HEK293 (cell line): ENCODE measurements at regions not wholly inside any gene's neighbourhood (a gene's known extent, or its start where the extent isn't known, plus 50 kb on each side); places are given as distances from the start of the nearest gene placed in this dataset.
A peak's percentile ranks its signal among the peaks of the same experiment; 100 is the strongest.

Experiments
- CTCF ChIA-PET: fragments of 350-600 bp; formaldehyde crosslinking; extraction: SDS; loops from one replicate; lab custom pipeline; 2021; ENCODE audit warnings: antibody characterized with exemption; lab: Yijun Ruan, JAX
- POLR2A ChIA-PET: fragments of 300-600 bp; formaldehyde crosslinking; extraction: SDS; loops from one replicate; lab custom pipeline; 2020; ENCODE audit warnings: antibody characterized with exemption, inconsistent platforms; lab: Yijun Ruan, JAX
- H3K27ac ChIP-seq: fragments of 200-500 bp; sonication (Bioruptor generic); 2 replicates; pipeline ENCODE4 v1.5.1; 2014; ENCODE audit warnings: low read depth, low read length, control low read depth, inconsistent platforms; ENCODE audit errors: extremely low read depth
- H3K36me3 ChIP-seq, 2 experiments: fragments of 200-500 bp in 1 of 2; sonication (Bioruptor generic) in 1 of 2; 1 replicate in 1 of 2; 2 replicates in 1 of 2; pipeline ENCODE4 v1.5.1; 2014 to 2017; ENCODE audit warnings: inconsistent platforms in 2 of 2, low read length in 2 of 2; ENCODE audit not compliant: control insufficient read depth in 2 of 2, insufficient read depth in 1 of 2
- H3K4me1 ChIP-seq: fragments of 200-500 bp; sonication (Bioruptor generic); 2 replicates; pipeline ENCODE4 v1.5.1; 2014; ENCODE audit warnings: mild to moderate bottlenecking, low read length, inconsistent platforms; ENCODE audit not compliant: control insufficient read depth, insufficient read depth
- H3K4me3 ChIP-seq: 2 replicates; pipeline ENCODE4 v1.5.1; 2011; ENCODE audit warnings: low read depth, mild to moderate bottlenecking, control low read depth, low read length, moderate library complexity
- H3K9me3 ChIP-seq: fragments of 200-500 bp; sonication (Bioruptor generic); 2 replicates; pipeline ENCODE4 v1.5.1; 2014; ENCODE audit warnings: low read depth, low read length, inconsistent platforms; ENCODE audit not compliant: control insufficient read depth, insufficient read depth
- EGR2 ChIP-seq: fragments of 450-650 bp; formaldehyde crosslinking; IDR thresholded peaks from 2 replicates; pipeline ENCODE4 v1.5.1; 2016; ENCODE audit warnings: low read depth, missing biosample characterization, missing genetic modification characterization
- FEZF1 ChIP-seq: fragments of 450-650 bp; formaldehyde crosslinking; IDR thresholded peaks from 2 replicates; pipeline ENCODE4 v1.5.1; 2016; ENCODE audit warnings: missing biosample characterization, missing genetic modification characterization
- GLIS1 ChIP-seq: fragments of 450-650 bp; formaldehyde crosslinking; IDR thresholded peaks from 2 replicates; pipeline ENCODE4 v1.5.1; 2016; ENCODE audit warnings: missing biosample characterization, missing genetic modification characterization
- GLIS2 ChIP-seq: fragments of 450-650 bp; formaldehyde crosslinking; IDR thresholded peaks from 2 replicates; pipeline ENCODE4 v1.5.1; 2016; ENCODE audit warnings: missing biosample characterization, missing genetic modification characterization
- IKZF3 ChIP-seq: fragments of 450-650 bp; IDR thresholded peaks from 2 replicates; pipeline ENCODE4 v1.5.0; 2018; ENCODE audit warnings: missing biosample characterization, mild to moderate bottlenecking, missing genetic modification characterization, moderate library complexity
- SALL2 ChIP-seq: fragments of 450-650 bp; formaldehyde crosslinking; IDR thresholded peaks from 2 replicates; pipeline ENCODE4 v1.5.0; 2017; ENCODE audit warnings: missing biosample characterization, mild to moderate bottlenecking, missing genetic modification characterization, borderline replicate concordance
- YY2 ChIP-seq: fragments of 450-650 bp; formaldehyde crosslinking; IDR thresholded peaks from 2 replicates; pipeline ENCODE4 v1.5.1; 2016; ENCODE audit warnings: missing biosample characterization, missing genetic modification characterization
- ZBTB1 ChIP-seq: fragments of 450-650 bp; formaldehyde crosslinking; IDR thresholded peaks from 2 replicates; pipeline ENCODE4 v1.5.1; 2016; ENCODE audit warnings: missing biosample characterization, missing genetic modification characterization
- ZBTB20 ChIP-seq: fragments of 450-650 bp; formaldehyde crosslinking; IDR thresholded peaks from 2 replicates; pipeline ENCODE4 v1.5.1; 2016; ENCODE audit warnings: missing biosample characterization, missing genetic modification characterization
- ZFHX2 ChIP-seq: fragments of 450-650 bp; formaldehyde crosslinking; conservative IDR thresholded peaks from 2 replicates; pipeline ENCODE4 v1.5.1; 2016; ENCODE audit warnings: missing biosample characterization, missing genetic modification characterization
- ZFP3 ChIP-seq: fragments of 450-650 bp; formaldehyde crosslinking; IDR thresholded peaks from 2 replicates; pipeline ENCODE4 v1.5.1; 2016; ENCODE audit warnings: low read depth, missing biosample characterization, missing genetic modification characterization
- ZFP37 ChIP-seq: fragments of 450-650 bp; formaldehyde crosslinking; IDR thresholded peaks from 2 replicates; pipeline ENCODE4 v1.5.1; 2016; ENCODE audit warnings: missing biosample characterization, missing genetic modification characterization
- ZNF10 ChIP-seq: fragments of 450-650 bp; formaldehyde crosslinking; IDR thresholded peaks from 2 replicates; pipeline ENCODE4 v1.5.1; 2017; ENCODE audit warnings: missing biosample characterization, missing genetic modification characterization
- ZNF140 ChIP-seq: fragments of 450-650 bp; formaldehyde crosslinking; IDR thresholded peaks from 2 replicates; pipeline ENCODE4 v1.5.1; 2016; ENCODE audit warnings: missing biosample characterization, missing genetic modification characterization
- ZNF146 ChIP-seq: fragments of 450-650 bp; formaldehyde crosslinking; IDR thresholded peaks from 2 replicates; pipeline ENCODE4 v1.5.1; 2016; ENCODE audit warnings: missing biosample characterization, missing genetic modification characterization
- ZNF155 ChIP-seq: fragments of 450-650 bp; formaldehyde crosslinking; IDR thresholded peaks from 2 replicates; pipeline ENCODE4 v1.5.1; 2016; ENCODE audit warnings: missing biosample characterization, missing genetic modification characterization
- ZNF274 ChIP-seq, 2 experiments: fragments of 200-500 bp in 1 of 2; fragments of 450-650 bp in 1 of 2; sonication (Bioruptor generic) in 1 of 2; formaldehyde crosslinking in 1 of 2; IDR thresholded peaks; 2 replicates each; pipeline versions ENCODE4 v1.5.1 to v1.6.1; 2014 to 2016; ENCODE audit warnings: borderline replicate concordance in 1 of 2, inconsistent platforms in 1 of 2, low read length in 1 of 2, missing biosample characterization in 1 of 2, missing genetic modification characterization in 1 of 2
- ZNF366 ChIP-seq: fragments of 450-650 bp; formaldehyde crosslinking; conservative IDR thresholded peaks from 2 replicates; pipeline ENCODE4 v1.5.1; 2016; ENCODE audit warnings: missing biosample characterization, missing genetic modification characterization
- ZNF48 ChIP-seq: fragments of 450-650 bp; formaldehyde crosslinking; IDR thresholded peaks from 2 replicates; pipeline ENCODE4 v1.5.1; 2016; ENCODE audit warnings: missing biosample characterization, missing genetic modification characterization
- ZNF501 ChIP-seq: fragments of 450-650 bp; formaldehyde crosslinking; IDR thresholded peaks from 2 replicates; pipeline ENCODE4 v1.5.1; 2016; ENCODE audit warnings: missing biosample characterization, missing genetic modification characterization
- ZNF529 ChIP-seq: fragments of 450-650 bp; formaldehyde crosslinking; IDR thresholded peaks from 2 replicates; pipeline ENCODE4 v1.5.1; 2017; ENCODE audit warnings: missing genetic modification characterization, missing biosample characterization; ENCODE audit not compliant: insufficient replicate concordance
- ZNF645 ChIP-seq: fragments of 450-650 bp; formaldehyde crosslinking; IDR thresholded peaks from 2 replicates; pipeline ENCODE4; 2016; ENCODE audit warnings: missing biosample characterization, missing genetic modification characterization
- ZNF664 ChIP-seq: fragments of 450-650 bp; formaldehyde crosslinking; IDR thresholded peaks from 2 replicates; pipeline ENCODE4 v1.5.1; 2016; ENCODE audit warnings: missing biosample characterization, missing genetic modification characterization
- ZNF768 ChIP-seq: fragments of 450-650 bp; formaldehyde crosslinking; IDR thresholded peaks from 2 replicates; pipeline ENCODE4 v1.5.1; 2018; ENCODE audit warnings: missing biosample characterization, mild to moderate bottlenecking, missing genetic modification characterization
- ZNF776 ChIP-seq: fragments of 450-650 bp; formaldehyde crosslinking; IDR thresholded peaks from 2 replicates; pipeline ENCODE4 v1.5.0; 2017; ENCODE audit warnings: missing biosample characterization, missing genetic modification characterization, borderline replicate concordance
- TF ChIP-seq, protein P1 (sequence below): fragments of 450-650 bp; formaldehyde crosslinking; conservative IDR thresholded peaks from 2 replicates; pipeline ENCODE4 v1.5.1; 2016; ENCODE audit warnings: low read depth, missing biosample characterization, missing genetic modification characterization

DNA sequence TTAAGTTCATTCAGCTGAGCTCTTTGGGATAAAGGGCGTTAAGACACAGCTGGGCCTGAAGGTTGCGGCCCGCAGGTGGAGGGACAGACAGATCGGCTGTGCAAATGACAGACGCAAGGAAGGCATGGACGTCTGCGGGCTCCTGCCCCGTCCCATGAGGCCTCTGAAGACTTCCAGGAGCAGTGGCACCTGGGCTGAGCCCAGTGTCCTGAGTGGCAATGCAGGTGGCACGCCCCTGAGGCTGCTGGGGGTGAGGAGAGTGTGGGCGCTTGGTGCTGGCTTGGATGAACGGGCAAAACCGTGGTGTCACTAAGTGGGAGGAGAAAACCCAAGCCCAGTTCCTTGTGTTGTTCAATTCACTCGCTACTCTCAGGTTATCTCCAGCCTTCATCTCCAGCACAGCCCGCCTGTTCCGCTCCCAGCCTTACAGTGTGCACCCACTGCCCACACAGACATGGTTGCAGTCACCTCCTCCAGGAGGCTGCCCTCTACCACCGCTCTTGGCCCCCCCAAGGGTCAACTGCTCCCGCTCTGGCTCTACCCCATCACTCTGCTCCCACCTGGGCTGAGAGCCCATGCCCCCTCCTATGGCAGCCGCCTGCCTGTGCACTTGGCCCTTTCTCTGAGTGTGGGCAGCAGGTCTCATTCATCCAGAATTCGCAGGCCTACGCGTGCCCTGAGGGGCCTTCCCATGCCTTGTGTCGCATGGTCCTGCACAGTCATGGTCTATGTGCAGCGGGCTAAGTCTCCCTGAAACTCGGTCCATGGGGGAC is 50.3 kb downstream of the PTGR3 start:
- Histone ChIP-seq H3K27ac (no peak overlapping the region), H3K4me1 (no peaks in the 10 kb centered on the region), H3K9me3 (no peaks in the 10 kb centered on the region), H3K36me3 (no peaks in the 10 kb centered on the region), H3K4me3 (no peak overlapping the region)
- ChIA-PET CTCF (no interaction called here), POLR2A (no interaction called here)
- no peak for TF ChIP-seq ZNF768 (tag by site-specific recombination)
- TF ChIP-seq YY2 (tag by site-specific recombination), result no peak
- 0 out of 2 replicates have a peak, but pooled peaks have one; percentile 15 for TF ChIP-seq ZFHX2 (tag by site-specific recombination)

DNA sequence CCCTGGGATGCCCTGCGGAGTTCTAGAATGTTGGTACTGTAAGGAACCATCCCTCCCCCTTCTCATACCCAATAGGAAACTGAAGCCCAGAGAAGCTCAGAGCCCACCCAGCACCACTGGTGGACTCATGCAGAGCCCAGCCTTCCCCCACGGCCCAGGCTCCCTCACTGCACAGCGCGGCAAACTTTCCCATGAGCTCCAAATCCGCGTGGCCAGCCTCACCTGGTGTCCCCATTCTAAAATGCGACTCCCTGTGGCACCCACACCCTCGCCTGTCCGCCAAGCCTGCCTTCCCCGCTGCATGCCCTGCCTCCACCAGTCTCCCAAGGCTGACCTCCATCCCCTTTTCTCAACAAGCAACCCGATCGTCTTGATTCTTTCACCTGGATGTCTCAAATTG is 51.1 kb downstream of the PTGR3 start:
- TF ChIP-seq ZNF140 (tag by site-specific recombination) (no peak), FEZF1 (tag by site-specific recombination) (no peak), ZNF274 (IDR thresholded peaks at IDR 0.05; ENCODE audit: low read length) (no peak), ZNF274 (tag by site-specific recombination; IDR thresholded peaks at IDR 0.05; ENCODE audit: borderline replicate concordance) (no peak), SALL2 (tag by site-specific recombination) (no peak), EGR2 (tag by site-specific recombination) (no peak), IKZF3 (tag by site-specific recombination) (no peak), ZNF529 (tag by site-specific recombination) (no peak), ZFP37 (tag by site-specific recombination) (no peak), ZNF664 (no peak), ZNF366 (tag by site-specific recombination) (no peak), ZNF10 (tag by site-specific recombination) (no peak), ZNF155 (tag by site-specific recombination) (no peak), ZFP3 (tag by site-specific recombination) (no peak), ZNF146 (tag by site-specific recombination) (no peak), ZNF776 (no peak)
- TF ChIP-seq, protein P1, sequence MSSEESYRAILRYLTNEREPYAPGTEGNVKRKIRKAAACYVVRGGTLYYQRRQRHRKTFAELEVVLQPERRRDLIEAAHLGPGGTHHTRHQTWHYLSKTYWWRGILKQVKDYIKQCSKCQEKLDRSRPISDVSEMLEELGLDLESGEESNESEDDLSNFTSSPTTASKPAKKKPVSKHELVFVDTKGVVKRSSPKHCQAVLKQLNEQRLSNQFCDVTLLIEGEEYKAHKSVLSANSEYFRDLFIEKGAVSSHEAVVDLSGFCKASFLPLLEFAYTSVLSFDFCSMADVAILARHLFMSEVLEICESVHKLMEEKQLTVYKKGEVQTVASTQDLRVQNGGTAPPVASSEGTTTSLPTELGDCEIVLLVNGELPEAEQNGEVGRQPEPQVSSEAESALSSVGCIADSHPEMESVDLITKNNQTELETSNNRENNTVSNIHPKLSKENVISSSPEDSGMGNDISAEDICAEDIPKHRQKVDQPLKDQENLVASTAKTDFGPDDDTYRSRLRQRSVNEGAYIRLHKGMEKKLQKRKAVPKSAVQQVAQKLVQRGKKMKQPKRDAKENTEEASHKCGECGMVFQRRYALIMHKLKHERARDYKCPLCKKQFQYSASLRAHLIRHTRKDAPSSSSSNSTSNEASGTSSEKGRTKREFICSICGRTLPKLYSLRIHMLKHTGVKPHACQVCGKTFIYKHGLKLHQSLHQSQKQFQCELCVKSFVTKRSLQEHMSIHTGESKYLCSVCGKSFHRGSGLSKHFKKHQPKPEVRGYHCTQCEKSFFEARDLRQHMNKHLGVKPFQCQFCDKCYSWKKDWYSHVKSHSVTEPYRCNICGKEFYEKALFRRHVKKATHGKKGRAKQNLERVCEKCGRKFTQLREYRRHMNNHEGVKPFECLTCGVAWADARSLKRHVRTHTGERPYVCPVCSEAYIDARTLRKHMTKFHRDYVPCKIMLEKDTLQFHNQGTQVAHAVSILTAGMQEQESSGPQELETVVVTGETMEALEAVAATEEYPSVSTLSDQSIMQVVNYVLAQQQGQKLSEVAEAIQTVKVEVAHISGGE, result no peak
- TF ChIP-seq, all 188 proteins: peak for 0
- Histone ChIP-seq H3K36me3 (no peaks in the 10 kb centered on the region), H3K27ac (no peak overlapping the region), H3K4me1 (no peaks in the 10 kb centered on the region), H3K4me3 (no peak overlapping the region), H3K9me3 (no peaks in the 10 kb centered on the region)
- ChIA-PET CTCF (no interaction called here), POLR2A (no interaction called here)

GRCh38 chr18:75157381-75157780 is 51.6 kb downstream of the PTGR3 start:
- H3K36me3 ChIP-seq, result no peaks in the 10 kb centered on the region
- no peaks in the 10 kb centered on the region for H3K4me1 ChIP-seq
- ChIA-PET POLR2A (no interaction called here), CTCF (no interaction called here)
- TF ChIP-seq ZNF48 (tag by site-specific recombination) (no peak), GLIS1 (tag by site-specific recombination) (no peak), ZFHX2 (tag by site-specific recombination) (no peak), ZBTB20 (no peak), ZNF501 (tag by site-specific recombination) (no peak), ZBTB1 (tag by site-specific recombination) (no peak), ZNF645 (no peak), GLIS2 (tag by site-specific recombination) (no peak)
- H3K4me3 ChIP-seq, result no peak overlapping the region
- no peaks in the 10 kb centered on the region for H3K9me3 ChIP-seq
- H3K27ac ChIP-seq, result no peak overlapping the region
